ENCODE measurements at regions not wholly inside any gene's neighbourhood (a gene's known extent, or its start where the extent isn't known, plus 50 kb on each side); places are given as distances from the start of the nearest gene placed in this dataset.

GRCh38 chr9:106312906-106313305 is 550.1 kb upstream of the ZNF462 start:
- intact Hi-C loops (cut with micrococcal nuclease), result no loop called here
- CTCF ChIA-PET, result no interaction called here
- ATAC-seq, result no peak

GRCh38 chr9:106314476-106314875 is 548.5 kb upstream of the ZNF462 start:
- Histone ChIP-seq H3K9me3 (ENCODE audit: control insufficient read depth in 2 of 3, low read length in 3 of 3) (no peaks in the 10 kb centered on the region), H3K4me3 (ENCODE audit: low read length) (no peak overlapping the region), H3K4me1 (ENCODE audit: control insufficient read depth in 2 of 2, insufficient read depth in 2 of 2, low read length in 2 of 2) (no peaks in the 10 kb centered on the region), H3K27me3 (ENCODE audit: control insufficient read depth in 2 of 2, insufficient read depth in 2 of 2, low read length in 2 of 2) (no peaks in the 10 kb centered on the region), H3K27ac (ENCODE audit: low read depth, low read length) (no peak overlapping the region), H3K36me3 (ENCODE audit: control insufficient read depth in 2 of 3, insufficient read depth in 3 of 3, low read length in 3 of 3) (no peaks in the 10 kb centered on the region)
- H3K36me3 Mint-ChIP-seq, result no peaks in the 10 kb centered on the region
- ChIA-PET CTCF (no interaction called here), POLR2A (no interaction called here)
- no peak for ATAC-seq
- DNase-seq, result no peak
- H3K4me3 Mint-ChIP-seq, result peak overlapping the region in 1 of 10 donors; percentile 21
- no peak overlapping the region for H3K27ac Mint-ChIP-seq
- peaks cover 0 to 20% (median 5%) of the 10 kb centered on the region in 11 donors for H3K9me3 Mint-ChIP-seq
- H3K4me1 Mint-ChIP-seq, result peaks cover 0 to 7% (median 0%) of the 10 kb centered on the region in 7 donors
- no peaks in the 10 kb centered on the region for H3K27me3 Mint-ChIP-seq
- intact Hi-C loops (cut with micrococcal nuclease), result no loop called here

More at GRCh38 chr9:106312906-106313305, 550.1 kb upstream of the ZNF462 start:
- H3K36me3 ChIP-seq (ENCODE audit: control insufficient read depth in 2 of 3, insufficient read depth in 3 of 3, low read length in 3 of 3), result no peaks in the 10 kb centered on the region
- no peak overlapping the region for H3K4me3 ChIP-seq (ENCODE audit: low read length)
- POLR2A ChIA-PET, result interaction anchor here (0.7 kb wide), 1 partner anchor 713 kb away, joined by 3 read pairs; no protein-coding TSS in a partner anchor
- no peaks in the 10 kb centered on the region for H3K27me3 ChIP-seq (ENCODE audit: control insufficient read depth in 2 of 2, insufficient read depth in 2 of 2, low read length in 2 of 2)
- H3K4me1 ChIP-seq (ENCODE audit: control insufficient read depth in 2 of 2, insufficient read depth in 2 of 2, low read length in 2 of 2), result no peaks in the 10 kb centered on the region
- H3K27ac ChIP-seq (ENCODE audit: low read depth, low read length), result no peak overlapping the region
- no peaks in the 10 kb centered on the region for H3K27me3 Mint-ChIP-seq
- H3K27ac Mint-ChIP-seq, result no peak overlapping the region
- peaks cover 0 to 5% (median 0%) of the 10 kb centered on the region in 7 donors for H3K4me1 Mint-ChIP-seq
- no peaks in the 10 kb centered on the region for H3K36me3 Mint-ChIP-seq
- peak overlapping the region in 1 of 10 donors; percentile 51 for H3K4me3 Mint-ChIP-seq
- H3K9me3 ChIP-seq (ENCODE audit: control insufficient read depth in 2 of 3, low read length in 3 of 3), result no peaks in the 10 kb centered on the region
- peaks cover 0 to 15% (median 4%) of the 10 kb centered on the region in 11 donors for H3K9me3 Mint-ChIP-seq
- DNase-seq, result no peak

- Mint-ChIP-seq H3K36me3 (no peaks in the 10 kb centered on the region), H3K27ac (no peak overlapping the region), H3K4me1 (peaks cover 0 to 3% (median 0%) of the 10 kb centered on the region in 7 donors), H3K9me3 (peaks cover 0 to 9% (median 0%) of the 10 kb centered on the region in 11 donors), H3K27me3 (no peaks in the 10 kb centered on the region), H3K4me3 (no peak overlapping the region)
- Histone ChIP-seq H3K36me3 (ENCODE audit: control insufficient read depth in 2 of 3, insufficient read depth in 3 of 3, low read length in 3 of 3) (no peaks in the 10 kb centered on the region), H3K27me3 (ENCODE audit: control insufficient read depth in 2 of 2, insufficient read depth in 2 of 2, low read length in 2 of 2) (no peaks in the 10 kb centered on the region), H3K9me3 (ENCODE audit: control insufficient read depth in 2 of 3, low read length in 3 of 3) (peaks cover 0 to 4% (median 0%) of the 10 kb centered on the region in 3 experiments), H3K27ac (ENCODE audit: low read depth, low read length) (no peak overlapping the region), H3K4me1 (ENCODE audit: control insufficient read depth in 2 of 2, insufficient read depth in 2 of 2, low read length in 2 of 2) (no peaks in the 10 kb centered on the region), H3K4me3 (ENCODE audit: low read length) (no peak overlapping the region)
- intact Hi-C loops (cut with micrococcal nuclease), result no loop called here
- no peak for DNase-seq
- ChIA-PET CTCF (no interaction called here), POLR2A (no interaction called here)
- ATAC-seq, result no peak
These were observed 541.4 kb upstream of the ZNF462 start for GRCh38 chr9:106321394-106322180.

- Histone ChIP-seq H3K4me3 (ENCODE audit: low read length) (no peak overlapping the region), H3K9me3 (ENCODE audit: control insufficient read depth in 2 of 3, low read length in 3 of 3) (peaks cover 0 to 4% (median 0%) of the 10 kb centered on the region in 3 experiments), H3K27me3 (ENCODE audit: control insufficient read depth in 2 of 2, insufficient read depth in 2 of 2, low read length in 2 of 2) (no peaks in the 10 kb centered on the region), H3K4me1 (ENCODE audit: control insufficient read depth in 2 of 2, insufficient read depth in 2 of 2, low read length in 2 of 2) (no peaks in the 10 kb centered on the region), H3K36me3 (ENCODE audit: control insufficient read depth in 2 of 3, insufficient read depth in 3 of 3, low read length in 3 of 3) (no peaks in the 10 kb centered on the region), H3K27ac (ENCODE audit: low read depth, low read length) (no peak overlapping the region)
- POLR2A ChIA-PET, result no interaction called here
- CTCF ChIA-PET, result no interaction called here
- ATAC-seq, result no peak
- Mint-ChIP-seq H3K27me3 (no peaks in the 10 kb centered on the region), H3K4me1 (peaks cover 0 to 3% (median 0%) of the 10 kb centered on the region in 7 donors), H3K4me3 (no peak overlapping the region), H3K9me3 (peaks cover 0 to 9% (median 3%) of the 10 kb centered on the region in 11 donors), H3K27ac (no peak overlapping the region), H3K36me3 (no peaks in the 10 kb centered on the region)
- DNase-seq, result no peak
- intact Hi-C loops (cut with micrococcal nuclease), result no loop called here
These were observed 540.2 kb upstream of the ZNF462 start for GRCh38 chr9:106322706-106323245.

- Histone ChIP-seq H3K4me1 (ENCODE audit: control insufficient read depth in 2 of 2, insufficient read depth in 2 of 2, low read length in 2 of 2) (no peaks in the 10 kb centered on the region), H3K4me3 (ENCODE audit: low read length) (no peak overlapping the region), H3K36me3 (ENCODE audit: control insufficient read depth in 2 of 3, insufficient read depth in 3 of 3, low read length in 3 of 3) (no peaks in the 10 kb centered on the region), H3K9me3 (ENCODE audit: control insufficient read depth in 2 of 3, low read length in 3 of 3) (peaks cover 0 to 4% (median 0%) of the 10 kb centered on the region in 3 experiments), H3K27me3 (ENCODE audit: control insufficient read depth in 2 of 2, insufficient read depth in 2 of 2, low read length in 2 of 2) (no peaks in the 10 kb centered on the region), H3K27ac (ENCODE audit: low read depth, low read length) (no peak overlapping the region)
- ChIA-PET POLR2A (no interaction called here), CTCF (no interaction called here)
- H3K27ac Mint-ChIP-seq, result no peak overlapping the region
- DNase-seq (no peak), ATAC-seq (no peak)
- no peaks in the 10 kb centered on the region for H3K27me3 Mint-ChIP-seq
- no peak overlapping the region for H3K4me3 Mint-ChIP-seq
- no peaks in the 10 kb centered on the region for H3K36me3 Mint-ChIP-seq
- peaks cover 0 to 8% (median 3%) of the 10 kb centered on the region in 11 donors for H3K9me3 Mint-ChIP-seq
- intact Hi-C loops (cut with micrococcal nuclease), result no loop called here
- no peaks in the 10 kb centered on the region for H3K4me1 Mint-ChIP-seq
These were observed 538.8 kb upstream of the ZNF462 start for GRCh38 chr9:106324053-106324585.

GRCh38 chr9:106324591-106325280 is 538.2 kb upstream of the ZNF462 start:
- ChIA-PET POLR2A (no interaction called here), CTCF (no interaction called here)
- no peaks in the 10 kb centered on the region for H3K4me1 ChIP-seq (ENCODE audit: control insufficient read depth in 2 of 2, insufficient read depth in 2 of 2, low read length in 2 of 2)
- intact Hi-C loops (cut with micrococcal nuclease), result no loop called here
- no peak for ATAC-seq
- Mint-ChIP-seq H3K27ac (no peak overlapping the region), H3K9me3 (peaks cover 0 to 5% (median 1%) of the 10 kb centered on the region in 11 donors), H3K36me3 (no peaks in the 10 kb centered on the region), H3K4me3 (no peak overlapping the region), H3K4me1 (no peaks in the 10 kb centered on the region), H3K27me3 (no peaks in the 10 kb centered on the region)
- H3K36me3 ChIP-seq (ENCODE audit: control insufficient read depth in 2 of 3, insufficient read depth in 3 of 3, low read length in 3 of 3), result no peaks in the 10 kb centered on the region
- no peak for DNase-seq
- H3K27me3 ChIP-seq (ENCODE audit: control insufficient read depth in 2 of 2, insufficient read depth in 2 of 2, low read length in 2 of 2), result no peaks in the 10 kb centered on the region
- H3K4me3 ChIP-seq (ENCODE audit: low read length), result no peak overlapping the region
- H3K27ac ChIP-seq (ENCODE audit: low read depth, low read length), result no peak overlapping the region
- H3K9me3 ChIP-seq (ENCODE audit: control insufficient read depth in 2 of 3, low read length in 3 of 3), result peaks cover 0 to 4% (median 0%) of the 10 kb centered on the region in 3 experiments

All from naive thymus-derived CD4-positive, alpha-beta T cell (primary cell).